ENCODE measurements at regions not wholly inside any gene's neighbourhood (a gene's known extent, or its start where the extent isn't known, plus 50 kb on each side); places are given as distances from the start of the nearest gene placed in this dataset.

DNA sequence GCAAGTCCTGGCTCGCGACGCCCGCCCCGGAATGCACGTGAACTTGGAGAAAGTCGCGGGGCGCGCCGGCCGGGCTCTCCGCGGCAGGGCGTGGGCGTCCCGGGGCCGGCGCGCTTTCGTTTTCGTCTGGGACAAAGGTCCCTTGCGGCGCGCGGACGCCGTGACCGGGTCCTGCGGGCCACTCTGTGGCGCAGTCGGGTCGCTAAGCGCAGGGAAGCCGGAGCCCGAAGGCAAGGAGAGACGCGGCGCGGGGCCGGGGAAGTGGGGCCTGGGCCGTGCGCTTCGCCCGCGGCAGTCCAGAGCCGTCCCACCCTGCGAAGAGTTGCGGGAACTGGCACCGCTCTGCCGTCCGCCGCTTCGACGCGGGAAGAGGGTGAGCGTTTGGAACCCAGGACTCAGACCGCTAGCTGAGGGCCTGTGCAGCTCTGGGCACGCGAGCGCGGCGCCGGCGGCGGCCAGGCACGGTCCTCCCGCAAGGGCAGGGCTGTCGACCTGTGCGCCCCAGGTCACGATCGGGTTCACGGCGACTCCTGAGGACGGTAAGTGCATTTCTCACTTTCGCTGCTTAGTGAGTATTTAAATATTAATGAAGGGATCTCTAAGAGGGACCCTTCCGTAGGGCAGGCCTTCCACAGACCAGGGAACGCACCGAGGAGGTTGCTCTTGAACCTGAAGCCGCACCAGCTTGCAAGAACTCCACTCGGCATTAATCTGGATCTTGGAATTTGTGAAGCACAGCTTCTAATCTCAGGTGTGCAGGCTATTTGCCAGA lies 78.0 kb upstream of the PPARA start:
- peak overlapping the region; percentile 72 for H3K4me3 ChIP-seq (ENCODE audit: low read depth, low read length)
- TF ChIP-seq CTCF (IDR thresholded peaks at IDR 0.05; ENCODE audit: insufficient read depth, low read depth, low read length, missing control alignments): no peak
- DNase-seq (ENCODE audit: low read depth): peak; percentile 76

- no peak for TF ChIP-seq CTCF (IDR thresholded peaks at IDR 0.05; ENCODE audit: insufficient read depth, low read depth, low read length, missing control alignments)
- peak overlapping the region; percentile 72 for H3K4me3 ChIP-seq (ENCODE audit: low read depth, low read length)
- DNase-seq (ENCODE audit: low read depth): no peak
These were observed 77.2 kb upstream of the PPARA start for GRCh38 chr22:46072981-46073682.

DNA sequence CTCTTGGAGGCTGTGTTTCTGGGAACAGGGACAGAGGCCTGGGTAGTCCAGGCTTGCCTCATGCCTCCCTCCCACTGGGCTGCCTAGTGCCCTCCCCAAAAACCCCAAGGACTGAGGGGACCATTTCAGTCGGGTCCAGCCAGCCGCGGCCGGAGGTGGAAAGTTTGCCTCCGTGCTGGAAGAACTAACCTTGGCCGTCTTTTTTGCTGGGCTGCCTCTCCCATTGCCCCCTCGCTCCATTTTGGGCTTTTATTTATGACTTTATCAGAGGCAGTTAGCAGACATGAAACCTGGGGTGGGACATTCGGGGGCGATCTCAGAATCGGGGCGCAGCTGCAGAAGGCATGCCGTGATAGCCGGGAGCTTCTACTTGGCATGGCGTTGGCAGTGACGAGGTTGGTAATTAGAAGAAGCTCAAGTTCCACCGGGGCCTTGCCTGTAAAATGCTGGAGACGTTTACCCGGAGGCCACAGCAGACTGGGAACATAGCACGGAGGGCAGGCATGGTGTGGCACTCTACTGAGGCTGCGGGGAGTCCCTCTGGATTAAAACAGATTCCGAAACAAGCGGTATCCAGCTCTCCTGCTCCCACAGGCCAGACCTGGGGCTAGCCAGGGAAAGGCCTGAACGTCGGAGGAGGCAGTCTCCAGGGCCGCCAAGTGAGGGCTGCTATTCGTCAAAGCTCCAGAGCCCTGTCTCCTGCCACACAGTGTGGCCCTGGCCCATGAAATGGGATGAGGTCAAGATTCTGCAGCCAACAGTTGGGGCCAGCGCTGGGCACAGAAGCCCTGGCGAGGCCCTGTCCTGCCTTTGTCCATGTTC lies 76.4 kb upstream of the PPARA start:
- no peak for DNase-seq (ENCODE audit: low read depth)
- TF ChIP-seq CTCF (IDR thresholded peaks at IDR 0.05; ENCODE audit: insufficient read depth, low read depth, low read length, missing control alignments): no peak
- no peak overlapping the region for H3K4me3 ChIP-seq (ENCODE audit: low read depth, low read length)

GRCh38 chr22:46074771-46075551 lies 75.4 kb upstream of the PPARA start:
- no peak for TF ChIP-seq CTCF (IDR thresholded peaks at IDR 0.05; ENCODE audit: insufficient read depth, low read depth, low read length, missing control alignments)
- no peak overlapping the region for H3K4me3 ChIP-seq (ENCODE audit: low read depth, low read length)
- no peak for DNase-seq (ENCODE audit: low read depth)

DNA sequence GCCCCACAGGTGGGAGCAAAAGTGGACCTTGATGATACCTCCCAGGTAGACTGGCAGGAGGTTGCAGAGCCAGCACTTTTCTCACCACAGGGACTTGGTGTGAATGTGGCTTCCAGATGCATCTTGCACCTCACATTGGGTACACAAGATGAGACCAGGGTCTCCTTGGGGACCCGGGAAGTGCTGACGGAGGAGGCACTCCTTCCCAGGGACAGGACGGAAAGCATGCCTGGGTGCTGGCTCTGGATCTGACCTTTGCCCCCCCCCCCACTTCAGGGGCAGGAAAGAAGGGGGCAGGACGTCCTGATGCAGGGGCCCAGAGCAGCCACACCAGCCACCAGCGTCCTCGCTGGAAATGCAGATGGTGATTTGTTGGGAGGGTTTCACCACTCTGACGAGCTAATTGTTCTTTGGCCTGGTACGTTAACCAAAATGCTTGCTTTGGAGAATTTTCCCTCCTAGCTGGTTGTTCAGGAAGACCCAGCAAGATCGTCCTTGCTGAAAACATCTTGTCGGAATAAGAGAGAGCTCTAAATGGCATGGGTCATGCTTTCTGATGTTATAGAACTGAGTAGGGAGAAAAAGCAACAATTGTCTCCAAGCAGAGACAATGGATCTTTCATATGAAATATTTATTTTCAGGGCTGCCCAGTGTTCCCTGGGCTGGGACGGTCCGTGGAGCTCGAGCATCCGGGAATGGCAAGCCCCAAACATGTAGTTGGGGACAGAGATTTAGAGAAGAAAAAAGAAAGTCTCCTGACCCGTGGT lies 74.4 kb upstream of the PPARA start:
- DNase-seq (ENCODE audit: low read depth): no peak
- TF ChIP-seq CTCF (IDR thresholded peaks at IDR 0.05; ENCODE audit: insufficient read depth, low read depth, low read length, missing control alignments): no peak
- no peak overlapping the region for H3K4me3 ChIP-seq (ENCODE audit: low read depth, low read length)
